ENCODE measurements at regions not wholly inside any gene's neighbourhood (a gene's known extent, or its start where the extent isn't known, plus 50 kb on each side); places are given as distances from the start of the nearest gene placed in this dataset.
"Not testable (repeated sequence)": the region's sequence is repeated elsewhere in the genome, so short reads cannot be mapped to it uniquely, and the experiment has no call there.

DNA sequence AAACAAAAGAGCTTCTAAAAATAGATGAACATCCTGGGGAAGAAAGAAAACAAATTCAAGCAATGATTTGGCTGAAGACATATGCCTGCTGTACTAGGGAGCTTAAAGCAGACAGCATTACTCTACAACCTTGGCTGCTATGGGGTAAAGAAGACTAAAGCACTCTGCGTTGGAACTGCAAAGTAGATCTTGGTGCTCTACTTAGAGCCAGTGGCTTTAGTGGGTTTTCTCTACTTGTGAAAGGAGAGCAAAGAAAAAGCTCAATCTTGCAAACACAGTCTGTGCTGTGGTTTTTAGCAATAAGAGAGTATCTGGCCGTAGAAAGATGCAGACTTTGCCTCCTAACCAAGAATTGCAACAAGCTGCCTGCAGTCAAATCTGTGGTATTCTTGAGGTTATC, 334.7 kb upstream of the NDST3 start:
- no peak overlapping the region for H3K4me3 ChIP-seq (replicated peaks; ENCODE audit: low read depth, low read length)
- DNase-seq (ENCODE audit: extremely low read depth, low read depth): no peak
- TF ChIP-seq, protein P1, sequence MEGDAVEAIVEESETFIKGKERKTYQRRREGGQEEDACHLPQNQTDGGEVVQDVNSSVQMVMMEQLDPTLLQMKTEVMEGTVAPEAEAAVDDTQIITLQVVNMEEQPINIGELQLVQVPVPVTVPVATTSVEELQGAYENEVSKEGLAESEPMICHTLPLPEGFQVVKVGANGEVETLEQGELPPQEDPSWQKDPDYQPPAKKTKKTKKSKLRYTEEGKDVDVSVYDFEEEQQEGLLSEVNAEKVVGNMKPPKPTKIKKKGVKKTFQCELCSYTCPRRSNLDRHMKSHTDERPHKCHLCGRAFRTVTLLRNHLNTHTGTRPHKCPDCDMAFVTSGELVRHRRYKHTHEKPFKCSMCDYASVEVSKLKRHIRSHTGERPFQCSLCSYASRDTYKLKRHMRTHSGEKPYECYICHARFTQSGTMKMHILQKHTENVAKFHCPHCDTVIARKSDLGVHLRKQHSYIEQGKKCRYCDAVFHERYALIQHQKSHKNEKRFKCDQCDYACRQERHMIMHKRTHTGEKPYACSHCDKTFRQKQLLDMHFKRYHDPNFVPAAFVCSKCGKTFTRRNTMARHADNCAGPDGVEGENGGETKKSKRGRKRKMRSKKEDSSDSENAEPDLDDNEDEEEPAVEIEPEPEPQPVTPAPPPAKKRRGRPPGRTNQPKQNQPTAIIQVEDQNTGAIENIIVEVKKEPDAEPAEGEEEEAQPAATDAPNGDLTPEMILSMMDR (IDR thresholded peaks at IDR 0.05; ENCODE audit: low read depth, low read length, missing control alignments): no peak

DNA sequence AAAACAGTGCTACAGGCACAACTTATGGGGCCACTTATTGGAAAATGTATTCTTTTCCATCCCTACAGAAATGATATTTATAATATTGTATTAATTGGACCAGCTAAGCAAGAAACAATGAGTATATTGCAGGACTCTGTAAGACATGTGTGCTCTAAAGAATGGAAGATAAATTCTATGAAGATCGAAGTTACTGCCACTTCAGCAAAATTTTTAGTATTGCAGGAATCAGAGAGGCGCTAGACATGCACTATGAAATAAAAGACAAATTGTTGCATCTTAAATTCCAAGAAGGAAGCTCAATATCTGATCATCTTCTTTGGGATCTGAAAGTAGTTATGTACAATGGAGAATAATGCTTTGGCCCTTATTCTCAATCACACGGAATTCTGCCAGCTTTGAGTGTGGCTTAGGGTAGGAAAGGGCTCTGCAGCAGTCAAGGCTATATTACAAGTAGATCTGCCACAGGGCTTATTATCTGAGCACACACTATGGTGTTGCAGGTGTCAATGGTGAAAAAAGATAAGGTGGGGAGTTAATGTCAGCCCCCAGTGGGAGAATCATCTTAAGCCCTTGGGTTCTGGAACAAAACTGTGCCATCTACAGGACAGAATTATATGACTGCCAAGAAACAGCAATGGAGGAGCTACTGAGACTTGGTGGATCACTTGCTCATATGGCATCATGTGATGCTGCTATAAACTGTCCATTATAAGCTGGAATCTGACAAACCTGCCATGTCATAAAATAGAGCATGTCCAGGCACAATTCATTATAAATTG, 334.0 kb upstream of the NDST3 start:
- no peak for DNase-seq (ENCODE audit: extremely low read depth, low read depth)
- TF ChIP-seq, protein P1 (IDR thresholded peaks at IDR 0.05; ENCODE audit: low read depth, low read length, missing control alignments): no peak
- H3K4me3 ChIP-seq (replicated peaks; ENCODE audit: low read depth, low read length): no peak overlapping the region

DNA sequence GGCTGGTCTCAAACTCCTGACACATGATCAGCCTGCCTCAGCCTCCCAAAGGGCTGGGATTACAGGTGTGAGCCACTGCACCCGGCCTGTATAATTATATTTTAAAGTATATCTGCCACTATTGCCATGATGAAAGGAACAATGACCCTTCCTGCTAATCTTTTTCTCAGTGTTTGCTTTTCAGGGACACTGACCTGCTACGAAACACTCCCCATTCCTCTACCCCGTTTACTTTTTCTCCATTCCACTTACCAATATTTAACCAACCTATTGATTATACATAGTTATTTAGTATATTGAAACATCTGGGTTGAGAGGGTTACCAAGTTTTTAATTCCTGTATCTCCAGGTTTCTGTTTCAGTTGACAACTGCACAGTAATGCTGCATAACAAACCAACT, 331.9 kb upstream of the NDST3 start:
- no peak for DNase-seq (ENCODE audit: extremely low read depth, low read depth)
- TF ChIP-seq, protein P1 (IDR thresholded peaks at IDR 0.05; ENCODE audit: low read depth, low read length, missing control alignments): no peak
- no peak overlapping the region for H3K4me3 ChIP-seq (replicated peaks; ENCODE audit: low read depth, low read length)

DNA sequence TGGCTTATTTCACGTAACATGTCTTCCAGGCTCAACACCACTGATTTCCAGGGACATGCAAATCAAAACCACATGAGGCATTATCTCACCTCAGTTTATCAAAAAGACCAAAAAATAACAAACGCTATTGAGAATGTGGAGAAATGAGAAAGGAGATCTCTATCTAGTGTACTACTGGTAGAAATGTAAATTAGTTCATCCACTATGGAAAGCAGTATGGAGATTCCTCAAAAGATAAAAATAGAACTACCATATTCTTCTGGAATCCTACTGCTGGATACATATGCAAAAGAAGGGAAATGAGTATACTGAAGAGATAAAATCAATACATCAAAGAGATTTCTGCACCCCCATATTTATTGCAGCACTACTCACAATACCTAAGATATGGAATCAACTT, 329.6 kb upstream of the NDST3 start:
- DNase-seq (ENCODE audit: extremely low read depth, low read depth): no peak
- H3K4me3 ChIP-seq (replicated peaks; ENCODE audit: low read depth, low read length): no peak overlapping the region
- TF ChIP-seq, protein P1 (IDR thresholded peaks at IDR 0.05; ENCODE audit: low read depth, low read length, missing control alignments): no peak

DNA sequence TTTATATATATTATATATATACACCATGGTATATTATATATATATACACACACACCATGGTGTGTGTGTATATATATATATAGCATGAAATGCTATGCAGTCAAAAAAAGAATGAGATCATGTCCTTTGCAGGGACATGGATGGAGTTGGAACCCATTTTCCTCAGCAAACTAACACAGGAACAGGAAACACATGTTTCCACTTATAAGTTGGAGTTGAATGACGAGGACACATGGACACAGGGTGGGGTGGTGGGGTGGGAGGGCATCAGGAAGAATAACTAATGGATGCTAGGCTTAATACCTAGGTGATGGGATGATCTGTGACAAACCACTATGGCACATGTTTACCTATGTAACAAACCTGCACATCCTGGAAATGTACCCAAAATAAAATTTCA, 293.6 kb upstream of the NDST3 start:
- DNase-seq (ENCODE audit: extremely low read depth, low read depth): no peak
- H3K4me3 ChIP-seq (replicated peaks; ENCODE audit: low read depth, low read length): no peak overlapping the region
- TF ChIP-seq, protein P1 (IDR thresholded peaks at IDR 0.05; ENCODE audit: low read depth, low read length, missing control alignments): no peak

DNA sequence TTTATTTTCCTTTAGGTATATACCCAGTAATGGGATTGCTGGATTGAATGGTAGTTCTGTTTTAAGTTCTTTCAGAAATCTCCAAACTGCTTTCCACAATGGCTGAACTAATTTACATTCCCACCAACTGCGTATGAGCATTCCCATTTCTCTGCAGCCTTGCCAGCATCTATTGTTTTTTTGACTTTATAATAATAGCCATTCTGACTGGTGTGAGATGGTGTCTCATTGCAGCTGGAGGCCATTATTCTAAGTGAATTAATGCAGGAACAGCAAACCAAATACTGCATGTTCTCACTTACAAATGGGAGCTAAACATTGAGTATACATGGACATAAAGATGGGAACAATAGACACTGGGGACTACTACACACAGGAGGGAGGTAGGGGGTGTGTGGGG, 288.9 kb upstream of the NDST3 start:
- not testable (repeated sequence) for H3K4me3 ChIP-seq (replicated peaks; ENCODE audit: low read depth, low read length); DNase-seq (ENCODE audit: extremely low read depth, low read depth)

DNA sequence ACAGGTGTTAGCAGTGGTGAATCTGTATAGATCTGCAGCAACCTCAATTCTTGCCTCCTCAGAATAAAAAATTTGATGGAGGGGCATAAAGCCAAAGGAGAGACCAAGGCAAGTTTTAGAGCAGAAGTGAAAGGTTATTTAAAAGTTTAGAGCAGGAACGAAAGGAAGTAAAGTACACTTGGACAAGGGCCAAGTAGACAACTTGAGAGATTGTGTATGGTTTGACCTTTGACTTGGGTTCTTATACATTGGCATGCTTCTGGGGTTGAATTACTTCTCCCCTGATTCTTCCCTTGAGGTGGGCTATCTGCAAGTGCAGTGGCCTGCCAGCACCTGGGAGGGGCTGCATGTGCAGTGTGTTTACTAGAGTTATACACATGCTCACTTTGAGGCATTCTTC, 278.8 kb upstream of the NDST3 start:
- TF ChIP-seq, protein P1 (IDR thresholded peaks at IDR 0.05; ENCODE audit: low read depth, low read length, missing control alignments): no peak
- H3K4me3 ChIP-seq (replicated peaks; ENCODE audit: low read depth, low read length): no peak overlapping the region
- no peak for DNase-seq (ENCODE audit: extremely low read depth, low read depth)

Data from HFF-Myc (cell line).